ENCODE measurements at regions not wholly inside any gene's neighbourhood (a gene's known extent, or its start where the extent isn't known, plus 50 kb on each side); places are given as distances from the start of the nearest gene placed in this dataset.
"Not testable (repeated sequence)": the region's sequence is repeated elsewhere in the genome, so short reads cannot be mapped to it uniquely, and the experiment has no call there.

GRCh38 chr2:44071454-44072046, 75.8 kb upstream of the LRPPRC start:
- ChIA-PET CTCF (interaction anchor here (0.8 to 1.9 kb wide), 6 partner anchors 14 to 910 kb away, joined by 3 to 9 read pairs (median 4); no protein-coding TSS in a partner anchor), POLR2A (no interaction called here)
- no peak for TF ChIP-seq CTCF (IDR thresholded peaks at IDR 0.05; ENCODE audit: control extremely low read depth, extremely low read depth, low read depth, missing control alignments)
- DNase-seq (ENCODE audit: extremely low spot score) = no peak

- POLR2A ChIA-PET; DNase-seq (ENCODE audit: extremely low spot score): not testable (repeated sequence)
- CTCF ChIA-PET = interaction anchor here (0.7 to 1.8 kb wide), 3 partner anchors 14 to 406 kb away, joined by 3 to 4 read pairs (median 3); no protein-coding TSS in a partner anchor
Measured at GRCh38 chr2:44073667-44074066, 77.9 kb upstream of the LRPPRC start.

- POLR2A ChIA-PET; DNase-seq (ENCODE audit: extremely low spot score): not testable (repeated sequence)
- CTCF ChIA-PET = interaction anchor here (1.0 kb wide), 1 partner anchor 14 kb away, joined by 4 read pairs; no protein-coding TSS in a partner anchor
Measured at GRCh38 chr2:44074795-44075194, 79.0 kb upstream of the LRPPRC start.

GRCh38 chr2:44075541-44075940, 79.8 kb upstream of the LRPPRC start:
- no peak for DNase-seq (ENCODE audit: extremely low spot score)
- CTCF ChIA-PET = interaction anchor here (1.0 to 4.1 kb wide), 4 partner anchors 12 to 317 kb away, joined by 3 to 20 read pairs (median 6); no protein-coding TSS in a partner anchor
- TF ChIP-seq CTCF (IDR thresholded peaks at IDR 0.05; ENCODE audit: control extremely low read depth, extremely low read depth, low read depth, missing control alignments) = no peak
- POLR2A ChIA-PET = no interaction called here

GRCh38 chr2:44077942-44078511, 82.2 kb upstream of the LRPPRC start:
- ChIA-PET CTCF (interaction anchor here (4.1 kb wide), 1 partner anchor 9 kb away, joined by 20 read pairs; no protein-coding TSS in a partner anchor), POLR2A (no interaction called here)
- DNase-seq (ENCODE audit: extremely low spot score) = no peak
- no peak for TF ChIP-seq CTCF (IDR thresholded peaks at IDR 0.05; ENCODE audit: control extremely low read depth, extremely low read depth, low read depth, missing control alignments)

GRCh38 chr2:44079686-44080085, 83.9 kb upstream of the LRPPRC start:
- no peak for DNase-seq (ENCODE audit: extremely low spot score)
- ChIA-PET POLR2A (no interaction called here), CTCF (interaction anchor here (4.1 kb wide), 1 partner anchor 8 kb away, joined by 20 read pairs; no protein-coding TSS in a partner anchor)
- no peak for TF ChIP-seq CTCF (IDR thresholded peaks at IDR 0.05; ENCODE audit: control extremely low read depth, extremely low read depth, low read depth, missing control alignments)

- no peak for TF ChIP-seq CTCF (IDR thresholded peaks at IDR 0.05; ENCODE audit: control extremely low read depth, extremely low read depth, low read depth, missing control alignments)
- no peak for DNase-seq (ENCODE audit: extremely low spot score)
- ChIA-PET CTCF (interaction anchor here (0.9 kb wide), 1 partner anchor 98 kb away, joined by 3 read pairs; no protein-coding TSS in a partner anchor), POLR2A (no interaction called here)
Measured at GRCh38 chr2:44083054-44083453, 85.6 kb upstream of the PPM1B start.
